Endometrial microvascular endothelial cells (primary cell): ENCODE measurements at regions not wholly inside any gene's neighbourhood (a gene's known extent, or its start where the extent isn't known, plus 50 kb on each side); places are given as distances from the start of the nearest gene placed in this dataset.

Experiments
- in situ Hi-C: cut with HindIII; loops from 2 replicates; pipeline ENCODE4 v1.10.0; 2017; ENCODE audit warnings: low sequenced_read_pairs, low pct_unique_long_range_greater_than_20kb; ENCODE audit errors: inconsistent ontology term

GRCh38 chr6:113635222-113635986 lies 221.7 kb upstream of the MARCKS start:
- in situ Hi-C loops: no loop called here

- in situ Hi-C loops: no loop called here
These were observed 220.8 kb upstream of the MARCKS start for GRCh38 chr6:113636357-113636824.

- in situ Hi-C loops: no loop called here
These were observed 217.1 kb upstream of the MARCKS start for GRCh38 chr6:113640051-113640450.

- in situ Hi-C loops: no loop called here
These were observed 215.0 kb upstream of the MARCKS start for GRCh38 chr6:113642001-113642713.

GRCh38 chr6:113642714-113643406 lies 214.3 kb upstream of the MARCKS start:
- in situ Hi-C loops: no loop called here

GRCh38 chr6:113643407-113643770 lies 213.8 kb upstream of the MARCKS start:
- in situ Hi-C loops: no loop called here

- in situ Hi-C loops: no loop called here
These were observed 212.1 kb upstream of the MARCKS start for GRCh38 chr6:113644861-113645575.

GRCh38 chr6:113645576-113645970 lies 211.6 kb upstream of the MARCKS start:
- in situ Hi-C loops: no loop called here

GRCh38 chr6:113645986-113646385 lies 211.2 kb upstream of the MARCKS start:
- in situ Hi-C loops: no loop called here

- in situ Hi-C loops: no loop called here
These were observed 210.4 kb upstream of the MARCKS start for GRCh38 chr6:113646701-113647100.

- in situ Hi-C loops: no loop called here
These were observed 209.8 kb upstream of the MARCKS start for GRCh38 chr6:113647143-113647889.

- in situ Hi-C loops: no loop called here
These were observed 208.4 kb upstream of the MARCKS start for GRCh38 chr6:113648698-113649097.

GRCh38 chr6:113649276-113649675 lies 207.9 kb upstream of the MARCKS start:
- in situ Hi-C loops: no loop called here

GRCh38 chr6:113649880-113650609 lies 207.1 kb upstream of the MARCKS start:
- in situ Hi-C loops: no loop called here

GRCh38 chr6:113650610-113650979 lies 206.6 kb upstream of the MARCKS start:
- in situ Hi-C loops: no loop called here

GRCh38 chr6:113651120-113651519 lies 206.0 kb upstream of the MARCKS start:
- in situ Hi-C loops: no loop called here

- in situ Hi-C loops: no loop called here
These were observed 205.2 kb upstream of the MARCKS start for GRCh38 chr6:113651920-113652319.

GRCh38 chr6:113653275-113653674 lies 203.9 kb upstream of the MARCKS start:
- in situ Hi-C loops: no loop called here
